ENCODE measurements at regions not wholly inside any gene's neighbourhood (a gene's known extent, or its start where the extent isn't known, plus 50 kb on each side); places are given as distances from the start of the nearest gene placed in this dataset.

- TF ChIP-seq ISL1 (CRISPR knock-in tag; IDR thresholded peaks at IDR 0.05) (no peak), TOX (CRISPR knock-in tag; IDR thresholded peaks at IDR 0.05; ENCODE audit: borderline replicate concordance) (no peak), BACH2 (CRISPR knock-in tag; IDR thresholded peaks at IDR 0.05; ENCODE audit: borderline replicate concordance) (no peak), PPARA (CRISPR knock-in tag; IDR thresholded peaks at IDR 0.05; ENCODE audit: borderline replicate concordance) (no peak), OSR1 (CRISPR knock-in tag; IDR thresholded peaks at IDR 0.05) (no peak), ZFP3 (CRISPR knock-in tag; IDR thresholded peaks at IDR 0.05) (no peak), ARNTL (CRISPR knock-in tag; IDR thresholded peaks at IDR 0.05; ENCODE audit: borderline replicate concordance, low read depth) (no peak), SNAI2 (CRISPR knock-in tag; IDR thresholded peaks at IDR 0.05) (no peak), ZNF8 (CRISPR knock-in tag; IDR thresholded peaks at IDR 0.05) (no peak), ZC3H10 (CRISPR knock-in tag; IDR thresholded peaks at IDR 0.05) (no peak), ZNF70 (CRISPR knock-in tag; IDR thresholded peaks at IDR 0.05) (no peak), RARB (CRISPR knock-in tag; IDR thresholded peaks at IDR 0.05) (no peak)
- TF ChIP-seq, protein P1, sequence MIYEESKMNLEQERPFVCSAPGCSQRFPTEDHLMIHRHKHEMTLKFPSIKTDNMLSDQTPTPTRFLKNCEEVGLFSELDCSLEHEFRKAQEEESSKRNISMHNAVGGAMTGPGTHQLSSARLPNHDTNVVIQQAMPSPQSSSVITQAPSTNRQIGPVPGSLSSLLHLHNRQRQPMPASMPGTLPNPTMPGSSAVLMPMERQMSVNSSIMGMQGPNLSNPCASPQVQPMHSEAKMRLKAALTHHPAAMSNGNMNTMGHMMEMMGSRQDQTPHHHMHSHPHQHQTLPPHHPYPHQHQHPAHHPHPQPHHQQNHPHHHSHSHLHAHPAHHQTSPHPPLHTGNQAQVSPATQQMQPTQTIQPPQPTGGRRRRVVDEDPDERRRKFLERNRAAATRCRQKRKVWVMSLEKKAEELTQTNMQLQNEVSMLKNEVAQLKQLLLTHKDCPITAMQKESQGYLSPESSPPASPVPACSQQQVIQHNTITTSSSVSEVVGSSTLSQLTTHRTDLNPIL (CRISPR knock-in tag; IDR thresholded peaks at IDR 0.05; ENCODE audit: low read depth) = no peak
- TF ChIP-seq, protein P2, sequence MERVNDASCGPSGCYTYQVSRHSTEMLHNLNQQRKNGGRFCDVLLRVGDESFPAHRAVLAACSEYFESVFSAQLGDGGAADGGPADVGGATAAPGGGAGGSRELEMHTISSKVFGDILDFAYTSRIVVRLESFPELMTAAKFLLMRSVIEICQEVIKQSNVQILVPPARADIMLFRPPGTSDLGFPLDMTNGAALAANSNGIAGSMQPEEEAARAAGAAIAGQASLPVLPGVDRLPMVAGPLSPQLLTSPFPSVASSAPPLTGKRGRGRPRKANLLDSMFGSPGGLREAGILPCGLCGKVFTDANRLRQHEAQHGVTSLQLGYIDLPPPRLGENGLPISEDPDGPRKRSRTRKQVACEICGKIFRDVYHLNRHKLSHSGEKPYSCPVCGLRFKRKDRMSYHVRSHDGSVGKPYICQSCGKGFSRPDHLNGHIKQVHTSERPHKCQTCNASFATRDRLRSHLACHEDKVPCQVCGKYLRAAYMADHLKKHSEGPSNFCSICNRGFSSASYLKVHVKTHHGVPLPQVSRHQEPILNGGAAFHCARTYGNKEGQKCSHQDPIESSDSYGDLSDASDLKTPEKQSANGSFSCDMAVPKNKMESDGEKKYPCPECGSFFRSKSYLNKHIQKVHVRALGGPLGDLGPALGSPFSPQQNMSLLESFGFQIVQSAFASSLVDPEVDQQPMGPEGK (CRISPR knock-in tag; IDR thresholded peaks at IDR 0.05; ENCODE audit: borderline replicate concordance) = no peak
- TF ChIP-seq, protein P3, sequence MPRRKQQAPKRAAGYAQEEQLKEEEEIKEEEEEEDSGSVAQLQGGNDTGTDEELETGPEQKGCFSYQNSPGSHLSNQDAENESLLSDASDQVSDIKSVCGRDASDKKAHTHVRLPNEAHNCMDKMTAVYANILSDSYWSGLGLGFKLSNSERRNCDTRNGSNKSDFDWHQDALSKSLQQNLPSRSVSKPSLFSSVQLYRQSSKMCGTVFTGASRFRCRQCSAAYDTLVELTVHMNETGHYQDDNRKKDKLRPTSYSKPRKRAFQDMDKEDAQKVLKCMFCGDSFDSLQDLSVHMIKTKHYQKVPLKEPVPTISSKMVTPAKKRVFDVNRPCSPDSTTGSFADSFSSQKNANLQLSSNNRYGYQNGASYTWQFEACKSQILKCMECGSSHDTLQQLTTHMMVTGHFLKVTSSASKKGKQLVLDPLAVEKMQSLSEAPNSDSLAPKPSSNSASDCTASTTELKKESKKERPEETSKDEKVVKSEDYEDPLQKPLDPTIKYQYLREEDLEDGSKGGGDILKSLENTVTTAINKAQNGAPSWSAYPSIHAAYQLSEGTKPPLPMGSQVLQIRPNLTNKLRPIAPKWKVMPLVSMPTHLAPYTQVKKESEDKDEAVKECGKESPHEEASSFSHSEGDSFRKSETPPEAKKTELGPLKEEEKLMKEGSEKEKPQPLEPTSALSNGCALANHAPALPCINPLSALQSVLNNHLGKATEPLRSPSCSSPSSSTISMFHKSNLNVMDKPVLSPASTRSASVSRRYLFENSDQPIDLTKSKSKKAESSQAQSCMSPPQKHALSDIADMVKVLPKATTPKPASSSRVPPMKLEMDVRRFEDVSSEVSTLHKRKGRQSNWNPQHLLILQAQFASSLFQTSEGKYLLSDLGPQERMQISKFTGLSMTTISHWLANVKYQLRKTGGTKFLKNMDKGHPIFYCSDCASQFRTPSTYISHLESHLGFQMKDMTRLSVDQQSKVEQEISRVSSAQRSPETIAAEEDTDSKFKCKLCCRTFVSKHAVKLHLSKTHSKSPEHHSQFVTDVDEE (CRISPR knock-in tag; IDR thresholded peaks at IDR 0.05) = no peak
- ATAC-seq = no peak
Measured at GRCh38 chr10:18773180-18773579, 113.9 kb downstream of the ARL5B start.

DNA sequence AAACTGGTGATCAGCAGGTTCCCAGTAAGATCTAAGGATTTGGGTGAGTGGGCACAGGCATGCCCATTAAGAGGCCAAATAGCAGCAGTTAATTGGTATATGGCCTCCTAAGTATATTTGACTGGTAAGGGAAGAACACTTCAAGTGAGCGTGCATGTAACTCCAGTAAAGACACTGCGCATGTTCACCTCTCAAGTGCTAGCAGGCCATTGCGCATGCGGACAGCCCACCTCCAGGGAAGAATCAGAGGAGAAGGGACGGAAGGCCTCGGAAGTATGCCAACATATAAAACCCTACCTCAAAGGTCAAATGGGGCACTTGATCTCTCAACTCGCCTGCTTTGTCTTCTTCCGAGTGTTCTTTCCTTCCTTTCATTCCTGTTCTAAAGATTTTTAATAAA lies 118.0 kb downstream of the ARL5B start:
- ATAC-seq = no peak
- TF ChIP-seq ESRRG (CRISPR knock-in tag; IDR thresholded peaks at IDR 0.05) = no peak
- no peak for TF ChIP-seq ZNF565 (CRISPR knock-in tag; conservative IDR thresholded peaks at IDR 0.05; ENCODE audit: low read depth)
- no peak for TF ChIP-seq BACH2 (CRISPR knock-in tag; IDR thresholded peaks at IDR 0.05; ENCODE audit: borderline replicate concordance)
- TF ChIP-seq, protein P1 (CRISPR knock-in tag; IDR thresholded peaks at IDR 0.05; ENCODE audit: low read depth) = no peak
- TF ChIP-seq TCF4 (CRISPR knock-in tag; IDR thresholded peaks at IDR 0.05; ENCODE audit: borderline replicate concordance) = no peak
- TF ChIP-seq SNAI2 (CRISPR knock-in tag; IDR thresholded peaks at IDR 0.05) = no peak
- TF ChIP-seq TOX (CRISPR knock-in tag; IDR thresholded peaks at IDR 0.05; ENCODE audit: borderline replicate concordance) = no peak
- TF ChIP-seq RARB (CRISPR knock-in tag; IDR thresholded peaks at IDR 0.05) = no peak
- TF ChIP-seq, protein P2 (CRISPR knock-in tag; IDR thresholded peaks at IDR 0.05; ENCODE audit: borderline replicate concordance) = no peak
- TF ChIP-seq CSDC2 (CRISPR knock-in tag; IDR thresholded peaks at IDR 0.05) = no peak
- TF ChIP-seq ARNTL (CRISPR knock-in tag; IDR thresholded peaks at IDR 0.05; ENCODE audit: borderline replicate concordance, low read depth) = no peak
- no peak for TF ChIP-seq PPARA (CRISPR knock-in tag; IDR thresholded peaks at IDR 0.05; ENCODE audit: borderline replicate concordance)
- no peak for TF ChIP-seq ZC3H10 (CRISPR knock-in tag; IDR thresholded peaks at IDR 0.05)
- TF ChIP-seq ISL1 (CRISPR knock-in tag; IDR thresholded peaks at IDR 0.05) = no peak
- no peak for TF ChIP-seq ZNF8 (CRISPR knock-in tag; IDR thresholded peaks at IDR 0.05)
- TF ChIP-seq ZFP30 (CRISPR knock-in tag; IDR thresholded peaks at IDR 0.05) = no peak
- no peak for TF ChIP-seq OSR1 (CRISPR knock-in tag; IDR thresholded peaks at IDR 0.05)
- TF ChIP-seq, protein P3 (CRISPR knock-in tag; IDR thresholded peaks at IDR 0.05) = no peak
- no peak for TF ChIP-seq GLIS3 (CRISPR knock-in tag; IDR thresholded peaks at IDR 0.05)
